ENCODE measurements at regions not wholly inside any gene's neighbourhood (a gene's known extent, or its start where the extent isn't known, plus 50 kb on each side); places are given as distances from the start of the nearest gene placed in this dataset.

DNA sequence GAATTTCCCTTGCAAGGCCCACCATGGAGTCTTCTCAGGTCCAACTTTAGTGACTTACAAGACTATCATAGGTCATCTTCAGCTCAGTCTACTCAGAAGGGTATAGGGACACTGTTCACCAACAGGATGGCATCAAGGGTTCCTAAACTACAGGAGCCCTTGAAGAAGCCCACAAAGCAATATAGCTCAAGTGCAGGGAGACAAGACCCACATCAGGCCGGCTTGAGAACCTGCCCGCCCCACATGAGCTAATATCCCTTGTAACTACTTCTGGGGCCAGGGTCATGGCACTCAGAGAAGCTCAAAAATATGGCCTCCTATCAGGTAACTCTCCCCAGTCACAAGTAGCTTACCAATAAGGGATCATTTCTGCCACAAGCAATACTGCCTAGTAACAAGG lies 249.9 kb downstream of the CDK5RAP2 start:
- no peaks in the 10 kb centered on the region for H3K36me3 ChIP-seq
- TF ChIP-seq POLR2A (IDR thresholded peaks at IDR 0.05): no peak
- TF ChIP-seq, protein P1, sequence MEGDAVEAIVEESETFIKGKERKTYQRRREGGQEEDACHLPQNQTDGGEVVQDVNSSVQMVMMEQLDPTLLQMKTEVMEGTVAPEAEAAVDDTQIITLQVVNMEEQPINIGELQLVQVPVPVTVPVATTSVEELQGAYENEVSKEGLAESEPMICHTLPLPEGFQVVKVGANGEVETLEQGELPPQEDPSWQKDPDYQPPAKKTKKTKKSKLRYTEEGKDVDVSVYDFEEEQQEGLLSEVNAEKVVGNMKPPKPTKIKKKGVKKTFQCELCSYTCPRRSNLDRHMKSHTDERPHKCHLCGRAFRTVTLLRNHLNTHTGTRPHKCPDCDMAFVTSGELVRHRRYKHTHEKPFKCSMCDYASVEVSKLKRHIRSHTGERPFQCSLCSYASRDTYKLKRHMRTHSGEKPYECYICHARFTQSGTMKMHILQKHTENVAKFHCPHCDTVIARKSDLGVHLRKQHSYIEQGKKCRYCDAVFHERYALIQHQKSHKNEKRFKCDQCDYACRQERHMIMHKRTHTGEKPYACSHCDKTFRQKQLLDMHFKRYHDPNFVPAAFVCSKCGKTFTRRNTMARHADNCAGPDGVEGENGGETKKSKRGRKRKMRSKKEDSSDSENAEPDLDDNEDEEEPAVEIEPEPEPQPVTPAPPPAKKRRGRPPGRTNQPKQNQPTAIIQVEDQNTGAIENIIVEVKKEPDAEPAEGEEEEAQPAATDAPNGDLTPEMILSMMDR (IDR thresholded peaks at IDR 0.05): no peak

DNA sequence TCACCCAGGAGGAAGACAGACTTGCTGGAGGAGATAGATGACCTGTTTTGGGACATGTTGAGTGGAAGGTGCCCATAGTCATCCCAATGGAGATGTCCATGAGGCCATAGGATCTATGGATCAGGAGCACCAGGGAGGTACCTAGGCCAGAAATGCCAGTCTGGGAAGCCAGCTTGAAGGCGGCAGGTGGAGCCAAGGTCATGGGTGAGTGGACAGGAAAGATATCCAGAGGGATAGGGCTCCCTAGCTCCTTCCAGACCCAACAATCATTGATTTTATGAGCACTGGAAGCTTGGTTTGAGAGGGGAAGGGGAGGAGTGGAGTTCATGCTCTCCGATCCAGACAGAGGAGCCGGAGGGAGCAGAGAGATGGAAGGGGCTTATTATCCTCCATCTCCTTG lies 252.6 kb downstream of the CDK5RAP2 start:
- H3K4me3 ChIP-seq: no peak overlapping the region
- intact Hi-C loops (cut with DNase I): no loop called here
- no peak overlapping the region for H3K27ac ChIP-seq
- no peaks in the 10 kb centered on the region for H3K4me1 ChIP-seq (replicated peaks)
- no peak for DNase-seq (ENCODE audit: low spot score)
- no peak for TF ChIP-seq POLR2A (IDR thresholded peaks at IDR 0.05)
- no peak for TF ChIP-seq POLR2AphosphoS5 (IDR thresholded peaks at IDR 0.05)
- TF ChIP-seq, protein P1 (IDR thresholded peaks at IDR 0.05): no peak
- no peaks in the 10 kb centered on the region for H3K36me3 ChIP-seq
- 85% methylated on average over 3 of the region's 3 CpGs for WGBS
- no peaks in the 10 kb centered on the region for H3K9me3 ChIP-seq
- H3K27me3 ChIP-seq (replicated peaks; ENCODE audit: insufficient read depth): no peaks in the 10 kb centered on the region

More for the DNA sequence above, 249.9 kb downstream of the CDK5RAP2 start:
- Histone ChIP-seq H3K9me3 (no peaks in the 10 kb centered on the region), H3K4me3 (no peak overlapping the region), H3K4me1 (replicated peaks) (no peaks in the 10 kb centered on the region), H3K27ac (no peak overlapping the region), H3K27me3 (replicated peaks; ENCODE audit: insufficient read depth) (no peaks in the 10 kb centered on the region)
- intact Hi-C loops (cut with DNase I): no loop called here
- 96% methylated on average over 2 of the region's 2 CpGs for WGBS
- no peak for DNase-seq (ENCODE audit: low spot score)

- Histone ChIP-seq H3K27ac (no peak overlapping the region), H3K36me3 (no peaks in the 10 kb centered on the region), H3K27me3 (replicated peaks; ENCODE audit: insufficient read depth) (no peaks in the 10 kb centered on the region), H3K4me1 (replicated peaks) (no peaks in the 10 kb centered on the region), H3K9me3 (no peaks in the 10 kb centered on the region), H3K4me3 (no peak overlapping the region)
- no peak for TF ChIP-seq POLR2AphosphoS5 (IDR thresholded peaks at IDR 0.05)
- TF ChIP-seq, protein P1 (IDR thresholded peaks at IDR 0.05): no peak
- no peak for TF ChIP-seq POLR2A (IDR thresholded peaks at IDR 0.05)
- intact Hi-C loops (cut with DNase I): no loop called here
- WGBS: 76% methylated on average over 4 of the region's 4 CpGs
- no peak for DNase-seq (ENCODE audit: low spot score)
Observed at GRCh38 chr9:120326049-120326693, 253.8 kb downstream of the CDK5RAP2 start.

DNA sequence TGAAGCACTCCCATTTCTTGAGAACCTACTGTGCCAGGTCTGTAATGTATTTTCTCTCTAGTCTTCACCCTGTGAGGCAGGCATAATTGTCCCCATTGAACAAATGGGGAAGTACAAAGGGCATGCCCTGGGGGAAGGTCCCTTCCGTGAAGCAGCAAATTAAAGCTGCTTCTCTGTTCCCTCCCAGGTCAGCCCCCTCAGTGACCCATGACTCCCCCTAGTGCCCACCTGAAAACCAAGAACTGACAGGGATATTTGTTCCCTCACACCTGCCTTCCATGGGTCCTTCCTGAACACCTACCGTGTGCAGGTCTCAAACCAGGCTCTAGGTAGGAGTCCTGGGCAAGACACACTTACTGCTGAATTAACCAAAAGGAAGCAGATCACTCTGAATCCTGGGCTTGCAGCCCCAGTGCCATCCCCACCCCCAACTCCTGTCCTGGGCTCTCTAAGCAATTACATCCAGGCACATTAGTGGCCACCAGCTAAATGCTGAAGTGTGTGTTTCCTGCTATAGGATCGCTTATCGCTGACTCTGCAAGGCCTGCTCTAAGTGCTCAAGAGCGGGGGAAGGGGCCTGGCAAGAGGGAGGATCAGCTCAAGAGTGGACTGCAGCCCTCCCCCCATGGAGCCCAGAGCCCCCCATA lies 254.8 kb downstream of the CDK5RAP2 start:
- no peak for TF ChIP-seq POLR2AphosphoS5 (IDR thresholded peaks at IDR 0.05)
- TF ChIP-seq, protein P1 (IDR thresholded peaks at IDR 0.05): no peak
- TF ChIP-seq POLR2A (IDR thresholded peaks at IDR 0.05): no peak
- intact Hi-C loops (cut with DNase I): no loop called here
- Histone ChIP-seq H3K4me1 (replicated peaks) (no peaks in the 10 kb centered on the region), H3K9me3 (no peaks in the 10 kb centered on the region), H3K4me3 (no peak overlapping the region), H3K27ac (no peak overlapping the region), H3K27me3 (replicated peaks; ENCODE audit: insufficient read depth) (no peaks in the 10 kb centered on the region), H3K36me3 (no peaks in the 10 kb centered on the region)
- 64% methylated on average over 5 of the region's 5 CpGs for WGBS
- no peak for DNase-seq (ENCODE audit: low spot score)

- no peak for DNase-seq (ENCODE audit: low spot score)
- H3K9me3 ChIP-seq: no peaks in the 10 kb centered on the region
- H3K27ac ChIP-seq: no peak overlapping the region
- no peak overlapping the region for H3K4me3 ChIP-seq
- intact Hi-C loops (cut with DNase I): no loop called here
- H3K27me3 ChIP-seq (replicated peaks; ENCODE audit: insufficient read depth): no peaks in the 10 kb centered on the region
- WGBS: 87% methylated on average over 2 of the region's 2 CpGs
- no peaks in the 10 kb centered on the region for H3K36me3 ChIP-seq
- H3K4me1 ChIP-seq (replicated peaks): no peaks in the 10 kb centered on the region
- no peak for TF ChIP-seq POLR2AphosphoS5 (IDR thresholded peaks at IDR 0.05)
- TF ChIP-seq, protein P1 (IDR thresholded peaks at IDR 0.05): no peak
- TF ChIP-seq POLR2A (IDR thresholded peaks at IDR 0.05): no peak
Observed at GRCh38 chr9:120324461-120324860, 255.5 kb downstream of the CDK5RAP2 start.
